GM12878 (cell line): ENCODE measurements at regions not wholly inside any gene's neighbourhood (a gene's known extent, or its start where the extent isn't known, plus 50 kb on each side); places are given as distances from the start of the nearest gene placed in this dataset.

Source experiments
- ATAC-seq: fragments of 200-7000 bp; cut with Tn5 transposase; 3 replicates; pipeline ENCODE4 v1.9.1; 2020; ENCODE audit warnings: mild to moderate bottlenecking, moderate library complexity
- BruUV-seq: library from RNA; stranded (reverse); fragments of 400-500 nt; replicated peaks from 2 replicates; lab custom pipeline; 2021; lab: Mats Ljungman, UMichigan
- CTCF ChIA-PET: fragments of 300-600 bp; sonication (Branson Sonifier 250); formaldehyde crosslinking; extraction: SDS; loops from one replicate; lab custom pipeline; 2021; ENCODE audit warnings: inconsistent platforms; lab: Yijun Ruan, JAX
- POLR2A ChIA-PET: fragments of 350-600 bp; formaldehyde crosslinking; extraction: SDS; loops from one replicate; lab custom pipeline; 2021; ENCODE audit warnings: inconsistent platforms; lab: Charles Lee
- RAD21 ChIA-PET: fragments of 300-600 bp; sonication (Branson Sonifier 250); formaldehyde crosslinking; loops from one replicate; lab custom pipeline; 2023; ENCODE audit warnings: antibody characterized with exemption; ENCODE audit not compliant: unreplicated experiment; lab: Charles Lee
- SMC1A ChIA-PET: fragments of 300-600 bp; sonication (Branson Sonifier 250); formaldehyde crosslinking; loops from one replicate; lab custom pipeline; 2023; ENCODE audit not compliant: unreplicated experiment, uncharacterized antibody; lab: Charles Lee
- DNase-seq: peaks from one replicate; pipeline ENCODE4 v3.0.0-alpha.2; 2011; ENCODE audit warnings: low read depth, low spot score
- FAIRE-seq: peaks from 3 replicates; lab custom pipeline; 2011; peaks lifted over from hg19 to GRCh38; lab: Jason Lieb, UNC
- H2AFZ ChIP-seq: 2 replicates; pipeline ENCODE4 v1.6.0; 2011; ENCODE audit warnings: low read depth, low read length, control low read depth; ENCODE audit not compliant: control insufficient read depth
- H3K27ac ChIP-seq: 2 replicates; pipeline ENCODE4 v1.5.1; 2011; ENCODE audit warnings: control low read depth; ENCODE audit not compliant: control insufficient read depth, insufficient read depth
- H3K27me3 ChIP-seq, 2 experiments: replicated peaks in 1 of 2; 2 replicates each; pipeline versions ENCODE4 v1.6.0 to v1.6.1; 2011; ENCODE audit warnings: low read length in 1 of 2; ENCODE audit not compliant: control insufficient read depth in 2 of 2, insufficient read depth in 2 of 2
- H3K36me3 ChIP-seq, 2 experiments: 2 replicates each; pipeline ENCODE4 v1.5.1; 2011; ENCODE audit warnings: low read length in 1 of 2; ENCODE audit not compliant: control insufficient read depth in 2 of 2, insufficient read depth in 2 of 2
- H3K4me1 ChIP-seq: 2 replicates; pipeline ENCODE4 v1.6.1; 2011; ENCODE audit warnings: mild to moderate bottlenecking, low read length, moderate library complexity, mixed read lengths; ENCODE audit not compliant: control insufficient read depth, insufficient read depth
- H3K4me2 ChIP-seq: 2 replicates; pipeline ENCODE4 v1.6.0; 2011; ENCODE audit warnings: control low read depth; ENCODE audit not compliant: control insufficient read depth, insufficient read depth
- H3K4me3 ChIP-seq: fragments of 200-600 bp; sonication (generic); 2 replicates; pipeline ENCODE4 v1.5.1; 2016
- H3K79me2 ChIP-seq: 2 replicates; pipeline ENCODE4 v1.6.0; 2011; ENCODE audit warnings: low read length; ENCODE audit not compliant: control insufficient read depth, insufficient read depth
- H3K9ac ChIP-seq: 2 replicates; pipeline ENCODE4 v1.8.0; 2011; ENCODE audit warnings: low read length, control low read depth, mixed read lengths; ENCODE audit not compliant: control insufficient read depth, insufficient read depth
- H3K9me3 ChIP-seq: replicated peaks from 3 replicates; pipeline ENCODE4 v1.5.1; 2011; ENCODE audit warnings: mild to moderate bottlenecking, low read length; ENCODE audit not compliant: control insufficient read depth, insufficient read depth
- H4K20me1 ChIP-seq: 2 replicates; pipeline ENCODE4 v1.6.0; 2011; ENCODE audit not compliant: control insufficient read depth, insufficient read depth
- ASH2L ChIP-seq: fragments of 300-600, 200-600 bp; sonication (generic); IDR thresholded peaks from 2 replicates; pipeline ENCODE4 v1.6.1; 2017; ENCODE audit warnings: low read depth, mild to moderate bottlenecking, borderline replicate concordance
- CHD4 ChIP-seq: fragments of 200-600 bp; sonication (generic); IDR thresholded peaks from 2 replicates; pipeline ENCODE4 v1.6.1; 2016; ENCODE audit warnings: mild to moderate bottlenecking
- EGR1 ChIP-seq, 2 experiments: IDR thresholded peaks; 1 replicate in 1 of 2; 2 replicates in 1 of 2; pipeline ENCODE4 v1.6.1; 2011 to 2012; ENCODE audit warnings: low read depth in 2 of 2, low read length in 2 of 2, borderline replicate concordance in 1 of 2, mild to moderate bottlenecking in 1 of 2, moderate library complexity in 1 of 2
- FOS ChIP-seq: IDR thresholded peaks from 3 replicates; pipeline ENCODE4 v1.6.1; 2011; ENCODE audit warnings: borderline replicate concordance; ENCODE audit not compliant: insufficient read length; ENCODE audit errors: extremely low read depth
- GATAD2B ChIP-seq: fragments of 450-650 bp; conservative IDR thresholded peaks from 2 replicates; pipeline ENCODE4 v1.6.1; 2017; ENCODE audit warnings: low read depth, mild to moderate bottlenecking, moderate library complexity
- NFYB ChIP-seq: IDR thresholded peaks from 2 replicates; pipeline ENCODE4 v1.6.1; 2011; ENCODE audit warnings: low read depth, mild to moderate bottlenecking, low read length, improper control_type of control experiment, moderate library complexity; ENCODE audit not compliant: insufficient read depth
- PML ChIP-seq: IDR thresholded peaks from 2 replicates; pipeline ENCODE4 v1.6.1; 2012; ENCODE audit warnings: low read length, inconsistent platforms
- RAD51 ChIP-seq: fragments of 450-650 bp; IDR thresholded peaks from 2 replicates; pipeline ENCODE4 v1.6.1; 2016; ENCODE audit warnings: moderate library complexity, mild to moderate bottlenecking, inconsistent platforms
- SRF ChIP-seq, 2 experiments: IDR thresholded peaks; 2 replicates each; pipeline ENCODE4 v1.6.1; 2011; ENCODE audit warnings: low read depth in 2 of 2, low read length in 2 of 2, mild to moderate bottlenecking in 1 of 2, moderate library complexity in 1 of 2
- TCF3 ChIP-seq: IDR thresholded peaks from 2 replicates; pipeline ENCODE4 v1.6.1; 2012; ENCODE audit warnings: low read depth, mild to moderate bottlenecking, low read length, borderline replicate concordance; ENCODE audit not compliant: insufficient read depth
- USF2 ChIP-seq: IDR thresholded peaks from 2 replicates; pipeline ENCODE4 v1.6.1; 2011; ENCODE audit warnings: low read depth, low read length, improper control_type of control experiment, borderline replicate concordance
- WRNIP1 ChIP-seq: IDR thresholded peaks from 2 replicates; pipeline ENCODE4 v1.6.1; 2011; ENCODE audit warnings: low read depth, low read length, improper control_type of control experiment, borderline replicate concordance
- ZNF622 ChIP-seq: fragments of 450-650 bp; IDR thresholded peaks from 2 replicates; pipeline ENCODE4 v1.6.1; 2017; ENCODE audit warnings: mild to moderate bottlenecking, inconsistent platforms
- WGBS: methylation state at CpG from one replicate; pipeline ENCODE4 v1.1.6; 2016; ENCODE audit warnings: low lambda C conversion rate; ENCODE audit not compliant: insufficient replicate concordance, insufficient coverage; ENCODE audit errors: missing lambda C conversion rate; 5-methylcytosine and 5-hydroxymethylcytosine counted together
- in situ Hi-C: fragments of 300-500 bp; cut with MboI; formaldehyde crosslinking; loops from 9 replicates; pipeline ENCODE4 v1.14.3; 2018; ENCODE audit warnings: mixed read lengths
- intact Hi-C: fragments of 100-400 bp; cut with micrococcal nuclease; formaldehyde crosslinking; loops from one replicate; pipeline ENCODE4 v1.14.2; 2022; ENCODE audit not compliant: unreplicated experiment
- TF ChIP-seq, protein P1 (sequence below), 3 experiments: IDR thresholded peaks in 2 of 3; conservative IDR thresholded peaks in 1 of 3; 2 replicates each; pipeline ENCODE4 v1.5.1; 2011; ENCODE audit warnings: low read depth in 3 of 3, low read length in 3 of 3, mild to moderate bottlenecking in 3 of 3, control low read depth in 2 of 3, moderate library complexity in 2 of 3, inconsistent platforms in 1 of 3, mixed read lengths in 1 of 3; ENCODE audit not compliant: control insufficient read depth in 2 of 3, insufficient read depth in 1 of 3; ENCODE audit errors: extremely low read depth in 1 of 3
- TF ChIP-seq, protein P2 (sequence below): fragments of 450-650 bp; IDR thresholded peaks from 2 replicates; pipeline ENCODE4 v1.6.1; 2018; ENCODE audit warnings: borderline replicate concordance, mild to moderate bottlenecking; ENCODE audit not compliant: partially characterized antibody

DNA sequence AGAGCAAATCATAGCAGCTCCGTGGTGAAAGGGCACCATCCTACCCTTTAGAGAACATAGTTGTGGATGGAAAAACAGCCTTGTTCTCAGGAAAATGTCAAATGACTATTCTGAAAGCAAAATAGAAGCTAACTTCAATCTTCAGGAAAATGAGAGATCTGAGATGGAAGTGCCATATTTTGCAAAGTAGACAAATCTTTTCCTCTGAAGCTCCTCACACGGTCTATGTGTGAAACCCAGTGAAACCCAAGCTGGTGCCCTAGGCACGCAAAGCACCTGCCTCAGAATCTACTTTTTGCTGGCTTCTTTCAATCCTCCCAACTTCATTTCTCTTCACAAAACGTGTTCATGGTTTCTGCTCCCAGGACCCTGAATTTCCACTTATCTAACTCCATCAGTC is 325.2 kb upstream of the CDH4 start:
- no peak overlapping the region for H3K4me3 ChIP-seq
- no peaks in the 10 kb centered on the region for H3K4me1 ChIP-seq
- intact Hi-C loops (no loop called here), in situ Hi-C loops (no loop called here)
- no peaks in the 10 kb centered on the region for H3K79me2 ChIP-seq
- H3K27me3 ChIP-seq = no peaks in the 10 kb centered on the region
- POLR2A ChIA-PET = no interaction called here
- no TSS peak for BruUV-seq
- FAIRE-seq (no peak), ATAC-seq (no peak), DNase-seq (no peak)
- H4K20me1 ChIP-seq = no peaks in the 10 kb centered on the region
- CTCF ChIA-PET = no interaction called here
- H3K9ac ChIP-seq = no peak overlapping the region
- no peak overlapping the region for H3K27ac ChIP-seq
- no peaks in the 10 kb centered on the region; the same call in 2 of the 3 replicates for H3K9me3 ChIP-seq
- no peaks in the 10 kb centered on the region for H3K36me3 ChIP-seq
- SMC1A ChIA-PET = no interaction called here
- 4% methylated on average over 4 of the region's 4 CpGs for WGBS
- H2AFZ ChIP-seq = no peak overlapping the region
- no peak overlapping the region for H3K4me2 ChIP-seq
- TF ChIP-seq CHD4 (no peak), ZNF622 (no peak), WRNIP1 (no peak), RAD51 (no peak), EGR1 (IDR thresholded peaks at IDR 0.05; ENCODE audit: borderline replicate concordance in 1 of 2, low read depth in 2 of 2, low read length in 2 of 2) (no peak), USF2 (no peak), TCF3 (no peak), ASH2L (no peak), FOS (no peak), NFYB (no peak), GATAD2B (no peak), SRF (IDR thresholded peaks at IDR 0.05; ENCODE audit: low read depth in 2 of 2, low read length in 2 of 2) (no peak), PML (no peak)
- TF ChIP-seq, protein P1, sequence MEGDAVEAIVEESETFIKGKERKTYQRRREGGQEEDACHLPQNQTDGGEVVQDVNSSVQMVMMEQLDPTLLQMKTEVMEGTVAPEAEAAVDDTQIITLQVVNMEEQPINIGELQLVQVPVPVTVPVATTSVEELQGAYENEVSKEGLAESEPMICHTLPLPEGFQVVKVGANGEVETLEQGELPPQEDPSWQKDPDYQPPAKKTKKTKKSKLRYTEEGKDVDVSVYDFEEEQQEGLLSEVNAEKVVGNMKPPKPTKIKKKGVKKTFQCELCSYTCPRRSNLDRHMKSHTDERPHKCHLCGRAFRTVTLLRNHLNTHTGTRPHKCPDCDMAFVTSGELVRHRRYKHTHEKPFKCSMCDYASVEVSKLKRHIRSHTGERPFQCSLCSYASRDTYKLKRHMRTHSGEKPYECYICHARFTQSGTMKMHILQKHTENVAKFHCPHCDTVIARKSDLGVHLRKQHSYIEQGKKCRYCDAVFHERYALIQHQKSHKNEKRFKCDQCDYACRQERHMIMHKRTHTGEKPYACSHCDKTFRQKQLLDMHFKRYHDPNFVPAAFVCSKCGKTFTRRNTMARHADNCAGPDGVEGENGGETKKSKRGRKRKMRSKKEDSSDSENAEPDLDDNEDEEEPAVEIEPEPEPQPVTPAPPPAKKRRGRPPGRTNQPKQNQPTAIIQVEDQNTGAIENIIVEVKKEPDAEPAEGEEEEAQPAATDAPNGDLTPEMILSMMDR (IDR thresholded peaks at IDR 0.05 in 2 of 3, conservative IDR thresholded peaks at IDR 0.05 in 1 of 3; ENCODE audit: control insufficient read depth in 2 of 3, extremely low read depth in 1 of 3, insufficient read depth in 1 of 3, low read depth in 3 of 3, low read length in 3 of 3) = no peak
- TF ChIP-seq, protein P2, sequence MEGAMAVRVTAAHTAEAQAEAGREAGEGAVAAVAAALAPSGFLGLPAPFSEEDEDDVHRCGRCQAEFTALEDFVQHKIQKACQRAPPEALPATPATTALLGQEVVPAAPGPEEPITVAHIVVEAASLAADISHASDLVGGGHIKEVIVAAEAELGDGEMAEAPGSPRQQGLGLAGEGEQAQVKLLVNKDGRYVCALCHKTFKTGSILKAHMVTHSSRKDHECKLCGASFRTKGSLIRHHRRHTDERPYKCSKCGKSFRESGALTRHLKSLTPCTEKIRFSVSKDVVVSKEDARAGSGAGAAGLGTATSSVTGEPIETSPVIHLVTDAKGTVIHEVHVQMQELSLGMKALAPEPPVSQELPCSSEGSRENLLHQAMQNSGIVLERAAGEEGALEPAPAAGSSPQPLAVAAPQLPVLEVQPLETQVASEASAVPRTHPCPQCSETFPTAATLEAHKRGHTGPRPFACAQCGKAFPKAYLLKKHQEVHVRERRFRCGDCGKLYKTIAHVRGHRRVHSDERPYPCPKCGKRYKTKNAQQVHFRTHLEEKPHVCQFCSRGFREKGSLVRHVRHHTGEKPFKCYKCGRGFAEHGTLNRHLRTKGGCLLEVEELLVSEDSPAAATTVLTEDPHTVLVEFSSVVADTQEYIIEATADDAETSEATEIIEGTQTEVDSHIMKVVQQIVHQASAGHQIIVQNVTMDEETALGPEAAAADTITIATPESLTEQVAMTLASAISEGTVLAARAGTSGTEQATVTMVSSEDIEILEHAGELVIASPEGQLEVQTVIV = no peak
- RAD21 ChIA-PET = no interaction called here
